Activated T-cell treated with anti-CD3 and anti-CD28 coated beads, Interleukin-2, amount 50 U/mL, for 24 hours (primary cell): ENCODE measurements at regions not wholly inside any gene's neighbourhood (a gene's known extent, or its start where the extent isn't known, plus 50 kb on each side); places are given as distances from the start of the nearest gene placed in this dataset.

Experiments used
- DNase-seq: peaks from one replicate; pipeline ENCODE4 v3.0.0-alpha.2; 2020
- H3K27ac Mint-ChIP-seq: 2 replicates; pipeline ENCODE4 v1.8.0; 2020; ENCODE audit warnings: mild to moderate bottlenecking, mixed read lengths
- H3K27me3 Mint-ChIP-seq: 2 replicates; pipeline ENCODE4 v1.8.0; 2020; ENCODE audit warnings: mixed read lengths
- H3K36me3 Mint-ChIP-seq: 2 replicates; pipeline ENCODE4 v1.8.0; 2020; ENCODE audit warnings: low read depth, mixed read lengths
- H3K4me1 Mint-ChIP-seq: 2 replicates; pipeline ENCODE4 v1.8.0; 2020; ENCODE audit warnings: low read depth, mixed read lengths
- H3K4me3 Mint-ChIP-seq: 2 replicates; pipeline ENCODE4 v1.8.0; 2020; ENCODE audit warnings: mild to moderate bottlenecking, moderate library complexity, mixed read lengths
- H3K9me3 Mint-ChIP-seq: 2 replicates; pipeline ENCODE4 v1.8.0; 2020; ENCODE audit warnings: mixed read lengths

DNA sequence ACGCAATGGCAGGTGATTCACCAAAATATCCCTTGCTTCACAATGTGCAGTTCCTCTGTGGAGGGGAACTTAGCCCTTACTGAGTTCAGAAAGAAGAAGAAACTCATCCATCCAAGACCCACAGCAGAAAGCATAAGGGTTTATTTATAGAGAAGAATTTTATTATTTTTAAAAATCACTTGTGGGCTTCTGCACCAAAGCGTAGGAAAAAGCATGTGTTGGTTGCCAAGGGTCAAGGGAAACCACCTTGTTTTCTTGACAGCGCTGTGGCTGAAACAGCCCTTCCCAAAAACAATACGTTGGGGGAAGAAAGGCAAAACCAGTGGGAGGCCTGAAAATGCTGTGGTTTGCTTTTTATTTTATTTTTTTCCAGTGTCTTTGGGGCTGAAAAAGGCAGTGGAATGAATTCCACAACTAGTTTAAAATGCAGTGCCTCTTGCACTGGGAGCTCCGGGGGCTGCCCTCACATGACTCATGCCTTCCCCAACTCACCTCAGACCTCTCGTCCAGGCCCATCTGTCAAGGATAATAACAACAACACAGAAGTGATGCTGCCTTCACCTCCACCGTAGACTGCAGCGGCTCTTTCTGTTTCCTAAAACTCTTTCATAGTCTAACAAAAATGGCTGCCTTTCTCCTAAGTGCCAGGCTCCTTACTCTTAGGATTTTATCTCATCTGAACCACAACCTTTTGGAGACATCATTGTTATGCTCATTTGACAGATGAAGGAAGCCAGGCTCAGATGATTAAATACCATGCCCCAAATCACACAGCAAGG lies 224.2 kb upstream of the JUN start:
- H3K4me3 Mint-ChIP-seq = no peak overlapping the region
- H3K27me3 Mint-ChIP-seq = no peaks in the 10 kb centered on the region
- DNase-seq = peak; percentile 41
- peak overlapping the region; percentile 78 for H3K27ac Mint-ChIP-seq
- H3K4me1 Mint-ChIP-seq = peaks cover 49% of the 10 kb centered on the region
- no peaks in the 10 kb centered on the region for H3K36me3 Mint-ChIP-seq
- no peaks in the 10 kb centered on the region for H3K9me3 Mint-ChIP-seq

DNA sequence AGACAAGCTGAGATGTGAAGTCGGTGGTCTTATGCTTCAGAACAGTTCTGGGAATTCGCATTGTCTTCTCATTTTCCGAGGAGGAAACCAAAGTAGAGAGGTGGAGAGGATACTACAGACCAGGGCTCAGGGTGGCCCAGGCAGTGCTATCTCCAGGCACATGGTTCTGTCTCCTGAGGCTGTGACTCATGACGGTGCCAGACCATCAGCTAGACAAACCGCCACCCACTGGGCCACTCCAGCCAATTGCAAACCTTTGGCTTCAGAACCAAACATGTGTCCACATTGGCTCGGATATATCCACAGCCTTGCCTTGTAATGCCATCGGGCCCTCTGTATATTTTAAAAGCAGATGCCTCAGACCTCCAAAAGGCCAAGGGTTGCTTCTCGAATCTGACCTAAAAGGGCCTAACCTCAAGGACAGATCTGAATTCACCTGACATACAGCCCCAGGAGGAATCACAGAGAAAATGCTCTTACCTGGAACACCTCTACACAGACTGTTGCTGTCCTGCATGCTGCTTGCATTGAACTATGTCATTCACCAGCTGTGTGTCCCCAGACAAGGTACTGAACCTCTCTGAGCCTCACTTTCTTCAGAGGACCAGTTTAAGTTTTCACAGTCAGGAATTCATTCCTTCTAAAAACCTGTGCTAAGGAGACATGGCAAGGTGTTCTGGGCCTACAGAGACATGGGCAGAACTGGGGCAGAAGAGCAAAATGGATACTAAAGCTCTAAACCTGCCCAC lies 224.9 kb upstream of the JUN start:
- no peaks in the 10 kb centered on the region for H3K27me3 Mint-ChIP-seq
- H3K36me3 Mint-ChIP-seq = no peaks in the 10 kb centered on the region
- peak overlapping the region; percentile 78 for H3K27ac Mint-ChIP-seq
- no peak overlapping the region for H3K4me3 Mint-ChIP-seq
- peaks cover 53% of the 10 kb centered on the region for H3K4me1 Mint-ChIP-seq
- H3K9me3 Mint-ChIP-seq = no peaks in the 10 kb centered on the region
- DNase-seq = no peak

DNA sequence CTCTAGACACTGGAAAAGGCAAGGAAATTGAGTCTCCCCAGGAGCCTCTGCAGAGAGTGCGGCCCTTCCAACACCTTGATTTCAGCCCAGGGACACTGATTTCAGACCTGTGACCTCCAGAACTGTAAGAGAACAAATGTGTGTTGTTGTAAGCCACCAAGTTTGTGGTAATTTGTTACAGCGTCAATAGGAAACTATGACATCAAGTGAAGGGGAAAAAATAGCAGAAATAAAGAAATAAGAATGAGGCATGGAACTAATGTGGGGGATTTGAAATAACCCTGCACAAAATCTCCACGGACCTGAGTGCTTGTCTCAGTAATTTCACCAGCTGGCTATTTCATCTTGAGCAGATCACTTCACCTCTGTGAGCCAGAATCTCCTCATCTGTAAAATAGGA lies 227.8 kb upstream of the JUN start:
- H3K4me3 Mint-ChIP-seq = no peak overlapping the region
- no peaks in the 10 kb centered on the region for H3K9me3 Mint-ChIP-seq
- no peak for DNase-seq
- H3K27me3 Mint-ChIP-seq = no peaks in the 10 kb centered on the region
- H3K4me1 Mint-ChIP-seq = peaks cover 33% of the 10 kb centered on the region
- no peak overlapping the region for H3K27ac Mint-ChIP-seq
- no peaks in the 10 kb centered on the region for H3K36me3 Mint-ChIP-seq

DNA sequence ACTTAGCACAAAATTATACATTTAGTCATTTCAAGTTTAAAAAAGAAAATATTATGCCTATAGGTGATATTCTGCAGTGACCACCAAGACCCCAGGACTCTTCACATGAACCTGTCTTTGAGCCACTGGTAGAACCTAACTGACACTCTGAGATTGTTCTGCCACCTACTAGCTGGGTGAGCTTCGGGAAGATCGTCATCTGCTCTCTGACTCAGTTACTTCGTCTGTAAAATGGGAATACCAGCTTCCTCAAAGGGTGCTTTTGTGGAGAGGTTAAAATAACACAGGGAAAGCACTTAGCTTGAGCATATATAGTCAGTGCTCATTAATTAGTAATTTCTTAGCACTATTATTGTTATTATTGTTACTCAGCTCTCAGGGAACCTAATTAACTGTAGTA lies 228.5 kb upstream of the JUN start:
- Mint-ChIP-seq H3K27me3 (no peaks in the 10 kb centered on the region), H3K27ac (no peak overlapping the region), H3K36me3 (no peaks in the 10 kb centered on the region), H3K4me1 (peaks cover 26% of the 10 kb centered on the region), H3K9me3 (no peaks in the 10 kb centered on the region), H3K4me3 (no peak overlapping the region)
- no peak for DNase-seq

- Mint-ChIP-seq H3K27ac (no peak overlapping the region), H3K27me3 (no peaks in the 10 kb centered on the region), H3K4me3 (no peak overlapping the region), H3K36me3 (no peaks in the 10 kb centered on the region), H3K4me1 (peaks cover 17% of the 10 kb centered on the region), H3K9me3 (no peaks in the 10 kb centered on the region)
- DNase-seq = no peak
Measured at GRCh38 chr1:59013276-59013927, 229.6 kb upstream of the JUN start.

GRCh38 chr1:59013928-59014279 lies 230.1 kb upstream of the JUN start:
- Mint-ChIP-seq H3K36me3 (no peaks in the 10 kb centered on the region), H3K4me3 (no peak overlapping the region), H3K4me1 (peaks cover 18% of the 10 kb centered on the region), H3K27me3 (no peaks in the 10 kb centered on the region), H3K9me3 (no peaks in the 10 kb centered on the region), H3K27ac (no peak overlapping the region)
- DNase-seq = no peak

GRCh38 chr1:59014827-59015226 lies 231.0 kb upstream of the JUN start:
- no peak overlapping the region for H3K4me3 Mint-ChIP-seq
- H3K36me3 Mint-ChIP-seq = no peaks in the 10 kb centered on the region
- peaks cover 3% of the 10 kb centered on the region for H3K9me3 Mint-ChIP-seq
- no peak for DNase-seq
- no peaks in the 10 kb centered on the region for H3K27me3 Mint-ChIP-seq
- peaks cover 27% of the 10 kb centered on the region for H3K4me1 Mint-ChIP-seq
- H3K27ac Mint-ChIP-seq = no peak overlapping the region

DNA sequence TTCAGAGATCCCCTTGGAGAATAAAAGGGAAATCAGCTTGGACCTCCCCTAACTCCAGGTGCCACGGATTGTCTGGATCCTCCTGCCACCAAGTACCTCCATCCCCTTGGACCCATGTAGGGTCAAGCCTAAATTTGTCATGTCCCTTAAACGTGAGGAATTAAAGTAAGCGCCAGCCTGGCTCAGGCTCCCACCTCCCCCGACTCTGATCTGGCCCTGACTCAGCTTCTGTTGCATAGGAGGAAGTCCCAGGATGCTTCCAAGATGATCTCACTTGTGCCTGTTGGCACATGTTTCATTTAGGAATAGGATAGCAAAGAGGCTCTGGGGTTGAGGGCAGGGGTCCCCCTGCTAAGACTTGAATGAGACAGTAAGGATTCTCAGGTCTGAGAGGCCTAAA lies 231.9 kb upstream of the JUN start:
- DNase-seq = no peak

GRCh38 chr1:59016390-59016789 lies 232.5 kb upstream of the JUN start:
- Mint-ChIP-seq H3K4me1 (peaks cover 38% of the 10 kb centered on the region), H3K36me3 (no peaks in the 10 kb centered on the region)

More for the DNA sequence above, 231.9 kb upstream of the JUN start:
- H3K36me3 Mint-ChIP-seq = no peaks in the 10 kb centered on the region
- peaks cover 36% of the 10 kb centered on the region for H3K4me1 Mint-ChIP-seq
- no peak overlapping the region for H3K27ac Mint-ChIP-seq
- no peak overlapping the region for H3K4me3 Mint-ChIP-seq
- peaks cover 5% of the 10 kb centered on the region for H3K9me3 Mint-ChIP-seq
- no peaks in the 10 kb centered on the region for H3K27me3 Mint-ChIP-seq

DNA sequence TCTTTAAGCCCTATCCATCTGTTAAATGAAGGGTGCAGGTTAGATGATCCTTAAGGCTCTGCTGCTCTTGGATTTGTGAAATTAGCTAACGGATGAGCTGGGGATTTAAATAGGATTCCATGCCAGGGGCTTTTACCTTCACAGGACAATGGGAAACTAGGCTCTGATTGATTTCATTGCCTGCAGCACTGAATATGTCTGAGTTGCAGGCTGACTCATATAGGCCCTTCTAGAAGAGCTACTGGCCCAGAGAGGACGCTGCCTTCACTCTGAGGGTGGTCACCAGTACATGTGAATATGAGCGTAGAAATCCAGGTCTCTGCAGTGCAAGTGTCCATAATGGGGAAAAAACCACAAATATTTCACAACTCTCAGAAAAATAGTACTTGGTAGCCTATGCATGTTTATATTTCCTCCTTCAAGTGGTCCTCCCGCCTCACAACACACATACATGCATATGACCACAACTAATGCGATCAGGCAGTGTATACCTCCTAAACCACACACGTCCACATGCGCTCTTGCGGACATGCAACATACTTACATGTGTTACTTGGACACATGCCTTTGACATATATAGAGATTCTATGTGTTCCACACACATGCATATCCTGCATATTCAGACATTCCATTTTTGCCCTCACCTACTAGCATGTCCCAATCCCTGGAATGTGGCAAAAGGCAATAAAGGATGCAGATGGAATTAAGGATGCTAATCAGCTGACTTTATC lies 233.8 kb upstream of the JUN start:
- DNase-seq = no peak
- Mint-ChIP-seq H3K27ac (no peak overlapping the region), H3K4me3 (no peak overlapping the region), H3K9me3 (peaks cover 5% of the 10 kb centered on the region), H3K27me3 (no peaks in the 10 kb centered on the region), H3K36me3 (no peaks in the 10 kb centered on the region), H3K4me1 (peaks cover 36% of the 10 kb centered on the region)

More at GRCh38 chr1:59016390-59016789, 232.5 kb upstream of the JUN start:
- H3K27ac Mint-ChIP-seq = no peak overlapping the region
- no peaks in the 10 kb centered on the region for H3K27me3 Mint-ChIP-seq
- peaks cover 5% of the 10 kb centered on the region for H3K9me3 Mint-ChIP-seq
- no peak for DNase-seq
- no peak overlapping the region for H3K4me3 Mint-ChIP-seq

DNA sequence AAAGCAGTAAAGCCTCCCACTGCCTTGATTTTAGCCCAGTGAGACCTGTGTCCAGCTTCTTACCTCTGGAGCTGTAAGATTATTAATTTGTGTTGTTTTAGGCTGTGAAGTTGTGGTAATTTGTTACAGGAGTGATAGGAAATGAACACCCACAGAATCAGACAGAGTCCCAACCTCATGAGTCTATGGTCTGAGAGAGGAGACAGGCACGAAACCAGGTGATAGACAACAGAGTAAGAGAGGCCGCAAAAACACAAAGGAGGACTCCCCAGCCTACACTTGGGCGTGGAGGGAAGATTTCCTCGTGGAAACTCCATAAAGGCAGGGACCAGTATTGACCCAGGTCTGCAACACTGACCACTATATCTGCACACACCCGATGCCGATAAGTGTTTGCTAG lies 234.6 kb upstream of the JUN start:
- Mint-ChIP-seq H3K4me3 (no peak overlapping the region), H3K4me1 (peaks cover 33% of the 10 kb centered on the region), H3K27ac (peak overlapping the region; percentile 14), H3K36me3 (no peaks in the 10 kb centered on the region), H3K9me3 (peaks cover 5% of the 10 kb centered on the region), H3K27me3 (no peaks in the 10 kb centered on the region)
- no peak for DNase-seq

- Mint-ChIP-seq H3K36me3 (no peaks in the 10 kb centered on the region), H3K4me3 (no peak overlapping the region), H3K27me3 (no peaks in the 10 kb centered on the region), H3K27ac (peak overlapping the region; percentile 14), H3K9me3 (peaks cover 5% of the 10 kb centered on the region), H3K4me1 (peaks cover 29% of the 10 kb centered on the region)
- DNase-seq = no peak
Measured at GRCh38 chr1:59018860-59019259, 235.0 kb upstream of the JUN start.

DNA sequence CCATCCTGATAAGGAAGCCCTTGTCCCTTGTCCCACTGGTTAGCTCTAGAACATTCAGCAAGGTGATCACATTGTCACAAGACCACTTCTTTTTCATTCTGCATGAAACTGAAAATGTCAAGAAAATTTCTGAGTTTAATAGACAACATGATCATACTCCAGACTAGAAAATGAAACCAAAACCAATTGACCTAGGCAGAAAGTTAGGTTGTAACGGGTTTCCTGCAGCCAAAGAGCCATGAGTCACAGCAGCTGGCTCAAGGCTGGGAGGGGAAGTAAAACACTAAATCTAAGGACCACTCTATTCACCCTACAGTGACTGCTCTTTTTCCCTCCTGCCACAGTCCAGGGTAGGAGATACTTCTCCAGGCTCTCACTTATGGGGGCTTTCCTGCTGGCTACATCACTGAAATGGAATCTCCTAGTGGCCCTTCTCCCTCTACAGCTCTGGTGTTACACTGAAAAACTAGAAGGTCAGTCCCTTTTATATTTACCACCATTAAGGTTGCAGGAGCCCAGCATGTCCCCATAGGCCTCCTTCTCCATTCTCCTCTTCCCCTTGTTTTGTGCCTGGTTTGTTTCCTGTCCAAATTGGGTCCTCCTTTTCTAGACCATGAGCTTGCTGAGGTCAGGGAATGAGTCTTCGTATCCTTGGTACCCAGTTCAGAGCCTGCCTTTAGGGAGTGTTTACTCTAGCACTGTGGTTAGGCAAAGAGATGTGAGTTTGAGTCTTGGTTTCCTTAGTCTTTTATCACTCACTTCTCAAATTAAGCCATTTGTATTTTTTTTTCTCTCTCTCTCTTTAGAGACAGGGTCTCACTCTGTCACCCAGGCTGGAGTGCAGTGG lies 236.5 kb upstream of the JUN start:
- H3K36me3 Mint-ChIP-seq = no peaks in the 10 kb centered on the region

GRCh38 chr1:59022199-59022598 lies 238.4 kb upstream of the JUN start:
- Mint-ChIP-seq H3K4me3 (no peak overlapping the region), H3K4me1 (peaks cover 50% of the 10 kb centered on the region), H3K27ac (no peak overlapping the region), H3K9me3 (peaks cover 8% of the 10 kb centered on the region), H3K27me3 (no peaks in the 10 kb centered on the region), H3K36me3 (no peaks in the 10 kb centered on the region)
- no peak for DNase-seq

More for the DNA sequence above, 236.5 kb upstream of the JUN start:
- Mint-ChIP-seq H3K27ac (peak overlapping the region; percentile 89), H3K27me3 (no peaks in the 10 kb centered on the region), H3K9me3 (peaks cover 5% of the 10 kb centered on the region), H3K4me1 (peaks cover 31% of the 10 kb centered on the region), H3K4me3 (peak overlapping the region; percentile 44)
- peak; percentile 56 for DNase-seq
